Neural crest cell (in vitro differentiated cells): ENCODE measurements at regions not wholly inside any gene's neighbourhood (a gene's known extent, or its start where the extent isn't known, plus 50 kb on each side); places are given as distances from the start of the nearest gene placed in this dataset.

ENCODE experiments used
- DNase-seq: peaks from one replicate; pipeline ENCODE4 v3.0.0; 2021; ENCODE audit warnings: low read depth, mixed read lengths, low spot score
- H3K27ac Mint-ChIP-seq: one replicate; pipeline ENCODE4 v1.8.0; 2021; ENCODE audit warnings: mild to moderate bottlenecking, mixed read lengths; ENCODE audit not compliant: unreplicated experiment
- H3K27me3 Mint-ChIP-seq: 2 replicates; pipeline ENCODE4 v1.8.0; 2021; ENCODE audit warnings: low read depth, mild to moderate bottlenecking, mixed read lengths
- H3K36me3 Mint-ChIP-seq: 2 replicates; pipeline ENCODE4 v1.8.0; 2021; ENCODE audit warnings: low read depth, mild to moderate bottlenecking, mixed read lengths
- H3K4me1 Mint-ChIP-seq: 2 replicates; pipeline ENCODE4 v1.8.0; 2021; ENCODE audit warnings: mixed read lengths
- H3K4me3 Mint-ChIP-seq: one replicate; pipeline ENCODE4 v1.8.0; 2021; ENCODE audit warnings: mild to moderate bottlenecking, mixed read lengths
- H3K9me3 Mint-ChIP-seq: 2 replicates; pipeline ENCODE4 v1.8.0; 2021; ENCODE audit warnings: mixed read lengths
- TF ChIP-seq, protein P1 (sequence below): fragments of 200-600 bp; sonication (generic); conservative IDR thresholded peaks from 2 replicates; pipeline ENCODE4 v1.5.0; 2021; ENCODE audit warnings: antibody characterized with exemption, mild to moderate bottlenecking

DNA sequence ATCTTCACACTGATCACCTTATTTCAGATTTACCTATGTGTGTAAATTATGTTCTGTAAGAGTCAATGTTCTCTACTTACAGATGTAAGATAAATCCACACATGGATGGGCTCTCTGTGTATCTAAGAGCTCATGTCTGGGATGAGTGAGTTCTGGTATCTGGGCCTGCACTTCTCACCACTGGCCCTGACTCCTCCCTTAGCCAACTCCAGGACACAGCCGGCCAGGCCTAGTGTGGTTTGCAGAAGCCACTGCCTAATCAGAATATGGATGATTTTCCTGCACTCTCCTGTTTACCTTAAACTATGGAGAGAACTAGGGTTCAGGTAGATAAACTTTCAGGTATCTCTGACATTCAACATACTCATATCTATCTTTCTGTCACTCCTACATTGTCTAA, 1284.8 kb downstream of the TMEM121 start:
- Mint-ChIP-seq H3K27me3 (no peaks in the 10 kb centered on the region), H3K9me3 (peaks cover 13% of the 10 kb centered on the region), H3K4me3 (no peak overlapping the region), H3K27ac (no peak overlapping the region), H3K4me1 (no peaks in the 10 kb centered on the region), H3K36me3 (no peaks in the 10 kb centered on the region)
- TF ChIP-seq, protein P1, sequence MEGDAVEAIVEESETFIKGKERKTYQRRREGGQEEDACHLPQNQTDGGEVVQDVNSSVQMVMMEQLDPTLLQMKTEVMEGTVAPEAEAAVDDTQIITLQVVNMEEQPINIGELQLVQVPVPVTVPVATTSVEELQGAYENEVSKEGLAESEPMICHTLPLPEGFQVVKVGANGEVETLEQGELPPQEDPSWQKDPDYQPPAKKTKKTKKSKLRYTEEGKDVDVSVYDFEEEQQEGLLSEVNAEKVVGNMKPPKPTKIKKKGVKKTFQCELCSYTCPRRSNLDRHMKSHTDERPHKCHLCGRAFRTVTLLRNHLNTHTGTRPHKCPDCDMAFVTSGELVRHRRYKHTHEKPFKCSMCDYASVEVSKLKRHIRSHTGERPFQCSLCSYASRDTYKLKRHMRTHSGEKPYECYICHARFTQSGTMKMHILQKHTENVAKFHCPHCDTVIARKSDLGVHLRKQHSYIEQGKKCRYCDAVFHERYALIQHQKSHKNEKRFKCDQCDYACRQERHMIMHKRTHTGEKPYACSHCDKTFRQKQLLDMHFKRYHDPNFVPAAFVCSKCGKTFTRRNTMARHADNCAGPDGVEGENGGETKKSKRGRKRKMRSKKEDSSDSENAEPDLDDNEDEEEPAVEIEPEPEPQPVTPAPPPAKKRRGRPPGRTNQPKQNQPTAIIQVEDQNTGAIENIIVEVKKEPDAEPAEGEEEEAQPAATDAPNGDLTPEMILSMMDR: no peak
- DNase-seq: no peak

DNA sequence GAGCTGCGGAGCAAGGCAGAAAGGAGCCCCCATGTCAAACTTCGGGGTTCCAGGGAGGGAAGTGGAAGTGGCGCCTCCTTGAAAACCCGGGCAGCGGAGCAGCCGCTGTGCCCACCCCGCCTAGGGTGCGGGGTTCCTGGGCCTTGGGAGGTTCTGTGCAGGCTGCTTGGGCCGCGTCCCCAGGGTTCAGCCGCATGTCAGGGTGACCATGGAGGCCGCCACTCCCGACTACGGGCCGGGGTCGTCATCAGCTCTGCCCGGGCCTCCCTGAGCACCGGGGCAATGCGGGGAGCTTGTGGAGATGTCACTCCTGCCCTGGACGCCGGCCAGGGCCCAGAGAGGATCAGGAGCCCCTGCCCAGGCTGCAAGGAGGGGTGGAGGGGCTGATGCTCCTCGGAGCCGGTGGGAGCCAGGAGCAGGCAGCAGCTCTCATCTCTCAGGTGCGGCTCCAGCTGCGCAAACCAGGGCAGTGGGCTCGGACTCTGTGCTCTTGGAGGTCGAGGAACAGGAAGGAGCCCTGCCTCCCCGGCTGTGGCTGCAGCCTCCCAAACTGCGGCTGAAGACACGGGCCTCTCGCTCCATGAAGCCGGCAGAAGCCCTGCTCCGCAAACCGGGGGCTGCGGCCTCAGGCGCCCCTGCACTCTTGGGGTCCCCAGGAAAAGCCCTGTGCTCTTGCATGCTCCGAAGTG, 1286.5 kb downstream of the TMEM121 start:
- TF ChIP-seq, protein P1: no peak
- peaks cover 17% of the 10 kb centered on the region for H3K9me3 Mint-ChIP-seq
- H3K4me3 Mint-ChIP-seq: no peak overlapping the region
- H3K4me1 Mint-ChIP-seq: no peaks in the 10 kb centered on the region
- no peaks in the 10 kb centered on the region for H3K27me3 Mint-ChIP-seq
- H3K27ac Mint-ChIP-seq: no peak overlapping the region
- H3K36me3 Mint-ChIP-seq: no peaks in the 10 kb centered on the region
- no peak for DNase-seq

DNA sequence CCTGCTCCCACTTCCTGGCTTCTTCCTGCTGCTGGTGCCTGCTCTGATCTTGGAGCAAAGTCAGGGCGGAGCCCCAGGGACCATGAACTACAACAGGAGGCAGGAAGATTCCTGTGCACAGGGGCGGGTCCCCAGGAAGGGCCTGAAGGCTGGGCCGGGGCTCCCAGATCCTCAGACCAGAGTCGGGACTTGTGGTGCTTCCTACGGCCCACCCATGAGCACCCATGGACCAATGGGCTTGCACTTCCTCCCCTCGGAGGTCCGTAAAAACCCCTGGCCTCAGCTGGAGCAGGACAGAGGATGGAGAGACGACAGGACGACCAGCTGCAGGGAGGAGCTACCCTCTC, 1287.1 kb downstream of the TMEM121 start:
- Mint-ChIP-seq H3K27me3 (no peaks in the 10 kb centered on the region), H3K36me3 (no peaks in the 10 kb centered on the region), H3K4me1 (no peaks in the 10 kb centered on the region), H3K9me3 (peaks cover 17% of the 10 kb centered on the region), H3K4me3 (no peak overlapping the region), H3K27ac (no peak overlapping the region)
- no peak for DNase-seq
- TF ChIP-seq, protein P1: no peak

DNA sequence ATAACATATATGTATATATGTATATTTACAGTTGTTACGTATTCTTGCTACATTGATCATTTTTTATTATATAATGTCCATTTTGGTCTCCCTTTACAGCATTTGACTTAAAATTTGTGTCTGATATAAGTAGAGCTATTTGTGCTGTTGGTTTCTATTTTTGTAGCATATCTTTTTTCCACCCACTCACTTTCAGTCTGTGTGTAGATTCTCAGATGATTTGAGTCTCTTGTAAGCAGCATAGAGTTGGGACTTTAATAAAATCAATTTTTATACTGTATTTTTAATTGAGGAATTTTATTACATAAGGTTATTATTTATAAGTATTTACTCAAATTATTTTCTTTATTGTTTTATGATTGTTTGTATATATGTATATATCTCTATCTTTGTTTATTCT, 1293.7 kb downstream of the TMEM121 start:
- Mint-ChIP-seq H3K27ac (no peak overlapping the region), H3K4me3 (no peak overlapping the region), H3K27me3 (no peaks in the 10 kb centered on the region), H3K4me1 (no peaks in the 10 kb centered on the region), H3K36me3 (no peaks in the 10 kb centered on the region), H3K9me3 (peaks cover 11% of the 10 kb centered on the region)
- TF ChIP-seq, protein P1: no peak
- no peak for DNase-seq

DNA sequence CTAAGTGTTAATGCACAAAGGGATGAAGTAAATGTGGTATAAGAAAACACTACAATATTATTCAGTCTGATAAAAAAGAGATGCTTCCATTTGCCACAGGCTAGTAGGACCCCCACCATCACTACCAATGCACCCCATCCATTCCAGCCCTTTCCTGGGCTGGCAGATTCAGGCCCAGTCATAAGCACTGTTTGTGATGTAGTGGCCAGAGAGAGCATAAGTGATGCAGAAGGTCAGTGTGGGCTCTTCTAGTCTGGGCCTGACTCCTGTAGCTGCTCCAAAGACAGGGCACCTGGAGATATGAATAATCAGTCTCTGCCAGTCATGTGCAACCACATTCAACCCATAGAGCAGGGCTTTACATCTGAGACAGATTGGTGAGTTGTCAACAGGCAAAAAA, 1294.7 kb downstream of the TMEM121 start:
- DNase-seq: no peak
- no peaks in the 10 kb centered on the region for H3K4me1 Mint-ChIP-seq

More for the DNA sequence above, 1294.7 kb downstream of the TMEM121 start:
- TF ChIP-seq, protein P1: no peak
- H3K27ac Mint-ChIP-seq: no peak overlapping the region
- H3K9me3 Mint-ChIP-seq: peaks cover 7% of the 10 kb centered on the region
- no peaks in the 10 kb centered on the region for H3K27me3 Mint-ChIP-seq
- H3K4me3 Mint-ChIP-seq: no peak overlapping the region
- H3K36me3 Mint-ChIP-seq: no peaks in the 10 kb centered on the region
